Gastrocnemius medialis (tissue), 4 donors: ENCODE measurements at regions not wholly inside any gene's neighbourhood (a gene's known extent, or its start where the extent isn't known, plus 50 kb on each side); places are given as distances from the start of the nearest gene placed in this dataset.

ENCODE experiments used
- ATAC-seq, 2 donors: fragments of 150-250 bp; one replicate each; pipeline ENCODE4 v1.9.1; 2016
- DNase-seq, 2 donors: peaks; one replicate each; pipeline ENCODE4 v3.0.0-alpha.2; 2019
- H3K27ac ChIP-seq, 4 donors: fragments of 200-600 bp; sonication (generic); 1 replicate in 1 of 4; 2 replicates in 3 of 4; pipeline ENCODE4 v1.5.1; 2016 to 2018; ENCODE audit warnings: mild to moderate bottlenecking in 2 of 4, moderate library complexity in 1 of 4
- H3K27me3 ChIP-seq, 3 donors: fragments of 200-600 bp; sonication (generic) in 2 of 3; 1 replicate in 1 of 3; 2 replicates in 2 of 3; pipeline versions ENCODE4 v1.5.1 to v1.6.0; 2016 to 2019; ENCODE audit warnings: mild to moderate bottlenecking in 1 of 3, moderate library complexity in 1 of 3
- H3K36me3 ChIP-seq, 2 donors: fragments of 200-600 bp; sonication (generic) in 1 of 2; one replicate each; pipeline ENCODE4 v1.5.1; 2017 to 2018
- H3K4me1 ChIP-seq, 2 donors: fragments of 200-600 bp; sonication (generic) in 1 of 2; one replicate each; pipeline ENCODE4 v1.5.1; 2016 to 2017; ENCODE audit warnings: mild to moderate bottlenecking in 2 of 2
- H3K4me3 ChIP-seq, 4 donors: fragments of 200-600 bp; sonication (generic) in 3 of 4; 1 replicate in 1 of 4; 2 replicates in 3 of 4; pipeline ENCODE4 v1.5.1; 2016 to 2019; ENCODE audit warnings: mild to moderate bottlenecking in 2 of 4
- H3K9me3 ChIP-seq, 3 donors: fragments of 200-600 bp; sonication (generic) in 2 of 3; 1 replicate in 1 of 3; 2 replicates in 2 of 3; pipeline ENCODE4 v1.5.1; 2016 to 2019
- POLR2A ChIP-seq, 2 donors: fragments of 450-650 bp; IDR thresholded peaks; one replicate each; pipeline ENCODE4 v1.6.1; 2017; ENCODE audit warnings: antibody characterized with exemption in 2 of 2, mild to moderate bottlenecking in 2 of 2, moderate library complexity in 2 of 2
- in situ Hi-C, 4 donors: fragments of 200-750 bp; cut with MboI; loops; one replicate each; pipeline versions ENCODE4 v1.15.0 to v1.8.0; 2017; ENCODE audit warnings: low sequenced_read_pairs in 4 of 4
- intact Hi-C: fragments of 100-400 bp; cut with DNase I; formaldehyde crosslinking; loops from one replicate; pipeline ENCODE4 v1.15.1; 2023; ENCODE audit warnings: low total_unique reads
- TF ChIP-seq, protein P1 (sequence below), 5 experiments: fragments of 450-650 bp in 3 of 5; fragments of 200-600 bp in 2 of 5; sonication (generic) in 2 of 5; IDR thresholded peaks in 4 of 5; conservative IDR thresholded peaks in 1 of 5; 1 replicate in 4 of 5; 2 replicates in 1 of 5; pipeline ENCODE4 v1.5.1; 2016 to 2019; ENCODE audit warnings: antibody characterized with exemption in 5 of 5, mild to moderate bottlenecking in 3 of 5, moderate library complexity in 3 of 5

DNA sequence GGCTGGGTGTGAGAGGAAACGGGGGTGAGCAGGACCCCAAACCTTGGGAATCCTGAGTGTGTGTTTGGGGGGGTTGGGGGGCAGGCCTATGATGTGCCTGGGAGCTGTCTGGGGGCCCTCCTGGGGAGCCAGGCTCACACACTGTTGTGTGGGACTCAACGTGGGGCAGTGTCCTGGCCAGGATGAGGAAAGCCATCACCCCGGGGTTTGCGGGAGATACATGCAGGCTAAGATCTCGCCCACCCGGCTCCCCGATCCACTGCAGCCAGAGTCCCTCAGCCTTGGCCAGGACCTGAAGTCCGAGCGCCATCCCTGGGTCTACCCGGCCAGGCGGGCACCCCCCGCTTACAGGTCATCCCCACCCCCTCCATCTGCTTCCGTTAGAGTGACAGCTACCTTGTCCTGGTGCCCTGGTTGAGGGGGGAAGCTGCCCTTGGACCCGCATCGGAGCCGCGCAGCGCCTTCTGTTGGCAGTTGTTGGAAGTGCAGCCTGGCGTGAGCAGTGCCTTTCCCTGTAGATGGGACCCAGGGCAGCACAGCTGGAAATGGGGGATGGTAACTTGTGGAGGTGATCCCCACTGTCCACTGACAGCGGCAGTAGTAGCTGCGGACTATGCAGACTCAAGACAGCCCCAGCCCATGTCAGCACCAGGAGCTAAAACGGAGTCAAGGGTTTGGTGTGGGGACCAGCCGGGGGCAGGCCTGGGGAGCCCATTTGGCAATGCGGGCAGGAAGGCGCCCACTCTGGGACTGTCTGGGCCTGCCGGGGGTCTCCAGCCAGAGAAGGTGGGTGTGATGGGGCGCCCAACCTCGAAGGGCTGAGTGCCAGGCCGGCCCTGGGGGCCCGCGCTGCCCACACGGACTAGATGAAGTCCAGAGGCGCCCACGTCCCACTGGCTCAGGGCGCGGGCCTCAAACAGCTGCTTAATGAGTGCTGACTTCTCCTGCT is 885.6 kb upstream of the ZNF722 start:
- intact Hi-C loops (no loop called here), in situ Hi-C loops (no loop called here)
- H3K27me3 ChIP-seq = no peaks in the 10 kb centered on the region
- H3K4me1 ChIP-seq = no peaks in the 10 kb centered on the region
- H3K4me3 ChIP-seq = no peak overlapping the region
- no peaks in the 10 kb centered on the region for H3K9me3 ChIP-seq
- no peak for TF ChIP-seq POLR2A (IDR thresholded peaks at IDR 0.05)
- TF ChIP-seq, protein P1, sequence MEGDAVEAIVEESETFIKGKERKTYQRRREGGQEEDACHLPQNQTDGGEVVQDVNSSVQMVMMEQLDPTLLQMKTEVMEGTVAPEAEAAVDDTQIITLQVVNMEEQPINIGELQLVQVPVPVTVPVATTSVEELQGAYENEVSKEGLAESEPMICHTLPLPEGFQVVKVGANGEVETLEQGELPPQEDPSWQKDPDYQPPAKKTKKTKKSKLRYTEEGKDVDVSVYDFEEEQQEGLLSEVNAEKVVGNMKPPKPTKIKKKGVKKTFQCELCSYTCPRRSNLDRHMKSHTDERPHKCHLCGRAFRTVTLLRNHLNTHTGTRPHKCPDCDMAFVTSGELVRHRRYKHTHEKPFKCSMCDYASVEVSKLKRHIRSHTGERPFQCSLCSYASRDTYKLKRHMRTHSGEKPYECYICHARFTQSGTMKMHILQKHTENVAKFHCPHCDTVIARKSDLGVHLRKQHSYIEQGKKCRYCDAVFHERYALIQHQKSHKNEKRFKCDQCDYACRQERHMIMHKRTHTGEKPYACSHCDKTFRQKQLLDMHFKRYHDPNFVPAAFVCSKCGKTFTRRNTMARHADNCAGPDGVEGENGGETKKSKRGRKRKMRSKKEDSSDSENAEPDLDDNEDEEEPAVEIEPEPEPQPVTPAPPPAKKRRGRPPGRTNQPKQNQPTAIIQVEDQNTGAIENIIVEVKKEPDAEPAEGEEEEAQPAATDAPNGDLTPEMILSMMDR (IDR thresholded peaks at IDR 0.05 in 4 of 5, conservative IDR thresholded peaks at IDR 0.05 in 1 of 5) = no peak
- no peak overlapping the region for H3K27ac ChIP-seq
- DNase-seq (no peak), ATAC-seq (no peak)
- H3K36me3 ChIP-seq = no peaks in the 10 kb centered on the region

GRCh38 chr7:63113713-63114285 is 884.9 kb upstream of the ZNF722 start:
- Histone ChIP-seq H3K36me3 (no peaks in the 10 kb centered on the region), H3K27ac (no peak overlapping the region)
- no peak for DNase-seq

DNA sequence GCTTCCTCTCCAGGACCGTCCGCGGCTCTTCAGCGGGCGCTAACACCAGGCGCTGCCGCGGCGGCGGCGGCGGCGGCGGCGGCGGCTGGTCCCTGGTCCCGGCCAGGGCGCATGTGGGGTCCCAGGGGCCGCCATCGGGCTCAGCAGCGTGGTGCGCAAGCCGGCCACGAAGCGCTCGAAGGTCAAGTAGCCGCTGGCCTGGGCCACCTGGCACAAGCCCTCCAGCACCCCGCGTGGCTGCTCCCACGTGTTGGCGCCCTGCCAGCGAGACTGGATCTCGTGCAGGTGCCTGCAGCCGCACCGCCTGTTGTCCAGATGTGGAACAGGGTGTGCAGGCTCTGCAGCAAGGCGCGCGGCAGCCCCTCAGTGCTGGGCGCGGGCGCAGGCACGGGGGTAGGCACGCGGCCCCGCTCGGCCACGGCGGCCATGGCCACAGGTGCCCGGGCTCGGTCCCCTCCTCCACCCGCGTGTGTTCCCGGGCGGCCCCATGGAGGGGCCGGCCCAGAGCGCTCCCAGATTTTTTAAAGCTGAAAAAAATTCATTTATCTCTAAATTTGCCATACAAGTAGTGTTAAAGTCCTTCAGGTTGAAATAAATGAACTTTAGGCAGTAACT is 884.2 kb upstream of the ZNF722 start:
- no peaks in the 10 kb centered on the region for H3K36me3 ChIP-seq
- H3K27ac ChIP-seq = no peak overlapping the region
- no peaks in the 10 kb centered on the region for H3K27me3 ChIP-seq
- in situ Hi-C loops (no loop called here), intact Hi-C loops (no loop called here)
- ATAC-seq = no peak
- TF ChIP-seq, protein P1 (IDR thresholded peaks at IDR 0.05 in 4 of 5, conservative IDR thresholded peaks at IDR 0.05 in 1 of 5) = no peak
- TF ChIP-seq POLR2A (IDR thresholded peaks at IDR 0.05) = no peak
- H3K4me1 ChIP-seq = no peaks in the 10 kb centered on the region
- no peak for DNase-seq
- H3K4me3 ChIP-seq = no peak overlapping the region
- no peaks in the 10 kb centered on the region for H3K9me3 ChIP-seq

More at GRCh38 chr7:63113713-63114285, 884.9 kb upstream of the ZNF722 start:
- ATAC-seq = no peak
- H3K9me3 ChIP-seq = no peaks in the 10 kb centered on the region
- H3K4me1 ChIP-seq = no peaks in the 10 kb centered on the region
- no peak overlapping the region for H3K4me3 ChIP-seq
- in situ Hi-C loops (no loop called here), intact Hi-C loops (no loop called here)
- H3K27me3 ChIP-seq = no peaks in the 10 kb centered on the region
- TF ChIP-seq POLR2A (IDR thresholded peaks at IDR 0.05) = no peak
- TF ChIP-seq, protein P1 (IDR thresholded peaks at IDR 0.05 in 4 of 5, conservative IDR thresholded peaks at IDR 0.05 in 1 of 5) = no peak
